ENCODE measurements at regions not wholly inside any gene's neighbourhood (a gene's known extent, or its start where the extent isn't known, plus 50 kb on each side); places are given as distances from the start of the nearest gene placed in this dataset.

DNA sequence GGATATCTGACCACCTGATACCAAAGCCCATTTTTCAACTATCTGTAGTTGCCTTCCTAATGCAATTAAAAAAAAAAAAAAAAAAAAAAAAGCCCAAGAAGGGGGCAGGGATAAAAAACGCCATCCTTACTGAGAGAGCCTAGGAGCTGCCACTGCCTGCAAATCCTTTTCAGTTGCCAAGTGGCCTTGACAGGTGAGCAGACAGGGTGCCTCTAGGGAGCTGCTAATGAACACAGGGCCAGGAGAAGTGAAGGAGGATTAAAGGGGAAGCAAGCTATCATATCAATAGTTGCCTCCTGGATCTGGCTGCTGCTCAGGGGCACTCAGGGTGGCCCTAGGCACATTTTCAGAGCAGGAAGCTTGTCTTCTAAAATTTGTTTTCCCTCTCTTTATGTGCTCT lies 547.4 kb downstream of the TLE1 start:
- no peak for DNase-seq (ENCODE audit: low spot score in 2 of 2)
- no peak for FAIRE-seq

GRCh38 chr9:81137976-81138568 lies 551.3 kb downstream of the TLE1 start:
- no peak for FAIRE-seq
- DNase-seq (ENCODE audit: low spot score in 2 of 2) = no peak

GRCh38 chr9:81132796-81133195 lies 556.6 kb downstream of the TLE1 start:
- FAIRE-seq (no peak), DNase-seq (ENCODE audit: low spot score in 2 of 2) (no peak)

DNA sequence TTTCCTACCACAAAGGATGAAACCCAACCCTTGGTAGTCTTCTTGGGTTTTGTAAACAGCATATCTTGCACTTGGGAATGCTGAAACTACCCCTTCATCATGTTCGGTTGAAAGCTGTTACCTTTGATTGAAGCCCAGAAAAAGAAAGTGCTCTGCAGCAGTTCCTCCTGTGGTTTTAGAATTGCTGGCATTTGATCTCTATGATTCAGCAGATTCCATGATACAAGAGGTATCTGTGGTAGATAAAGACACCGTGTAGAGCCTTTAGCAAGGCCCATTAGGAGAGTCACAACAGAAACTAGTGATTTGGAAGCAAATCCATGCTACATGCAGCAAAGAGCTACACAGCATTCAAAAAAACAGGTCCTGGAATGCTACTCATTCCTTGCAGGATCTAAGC lies 557.0 kb downstream of the TLE1 start:
- DNase-seq (ENCODE audit: low spot score in 2 of 2) (no peak), FAIRE-seq (no peak)

DNA sequence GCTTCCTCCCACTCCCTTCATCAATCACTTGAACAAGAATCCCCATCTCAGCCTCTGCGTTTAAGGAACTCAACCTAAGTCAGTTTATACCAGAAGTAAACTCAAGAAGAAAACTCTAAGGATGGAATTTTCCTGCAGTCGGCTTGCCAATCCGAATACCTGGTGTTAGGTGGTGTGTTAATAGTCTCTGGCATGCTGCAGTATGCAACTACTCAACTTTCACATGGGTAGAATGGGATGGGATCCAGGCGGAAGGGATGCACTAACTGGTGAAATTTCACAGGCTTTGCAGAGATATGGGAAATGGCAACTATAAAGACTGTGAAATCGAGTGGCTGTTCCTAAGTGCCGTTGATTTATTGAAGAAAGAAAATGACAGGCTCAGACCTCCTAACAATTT lies 560.6 kb downstream of the TLE1 start:
- no peak for DNase-seq (ENCODE audit: low spot score in 2 of 2)
- no peak for FAIRE-seq

- no peak for DNase-seq (ENCODE audit: low spot score in 2 of 2)
- no peak for FAIRE-seq
These were observed 563.8 kb downstream of the TLE1 start for GRCh38 chr9:81125446-81126092.

GRCh38 chr9:81123526-81123925 lies 565.8 kb downstream of the TLE1 start:
- FAIRE-seq (no peak), DNase-seq (ENCODE audit: low spot score in 2 of 2) (no peak)

- FAIRE-seq = no peak
These were observed 566.6 kb downstream of the TLE1 start for GRCh38 chr9:81122749-81123148.

DNA sequence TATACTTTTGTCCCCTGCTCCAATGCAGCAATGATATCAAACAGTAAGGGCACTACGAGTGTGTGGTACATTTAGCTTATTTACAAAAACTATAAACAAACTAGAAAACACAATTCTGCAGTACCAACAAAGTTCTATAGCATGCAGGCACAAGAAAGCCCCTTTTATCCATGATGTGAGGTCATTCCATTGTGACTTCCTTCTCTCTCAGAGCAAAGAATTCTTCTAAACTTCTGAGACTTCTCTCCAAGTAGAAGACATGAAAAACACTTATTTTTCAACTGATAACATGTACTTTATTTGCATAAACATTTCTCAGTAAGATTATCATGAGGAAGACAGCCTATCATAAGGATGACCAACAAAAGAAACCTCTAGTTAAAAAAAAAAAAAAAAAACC lies 569.8 kb downstream of the TLE1 start:
- no peak for FAIRE-seq
- DNase-seq (ENCODE audit: low spot score in 2 of 2) = no peak

More at GRCh38 chr9:81122749-81123148, 566.6 kb downstream of the TLE1 start:
- no peak for DNase-seq (ENCODE audit: low spot score in 2 of 2)

GRCh38 chr9:81118416-81118815 lies 570.9 kb downstream of the TLE1 start:
- FAIRE-seq = no peak
- no peak for DNase-seq (ENCODE audit: low spot score in 2 of 2)

DNA sequence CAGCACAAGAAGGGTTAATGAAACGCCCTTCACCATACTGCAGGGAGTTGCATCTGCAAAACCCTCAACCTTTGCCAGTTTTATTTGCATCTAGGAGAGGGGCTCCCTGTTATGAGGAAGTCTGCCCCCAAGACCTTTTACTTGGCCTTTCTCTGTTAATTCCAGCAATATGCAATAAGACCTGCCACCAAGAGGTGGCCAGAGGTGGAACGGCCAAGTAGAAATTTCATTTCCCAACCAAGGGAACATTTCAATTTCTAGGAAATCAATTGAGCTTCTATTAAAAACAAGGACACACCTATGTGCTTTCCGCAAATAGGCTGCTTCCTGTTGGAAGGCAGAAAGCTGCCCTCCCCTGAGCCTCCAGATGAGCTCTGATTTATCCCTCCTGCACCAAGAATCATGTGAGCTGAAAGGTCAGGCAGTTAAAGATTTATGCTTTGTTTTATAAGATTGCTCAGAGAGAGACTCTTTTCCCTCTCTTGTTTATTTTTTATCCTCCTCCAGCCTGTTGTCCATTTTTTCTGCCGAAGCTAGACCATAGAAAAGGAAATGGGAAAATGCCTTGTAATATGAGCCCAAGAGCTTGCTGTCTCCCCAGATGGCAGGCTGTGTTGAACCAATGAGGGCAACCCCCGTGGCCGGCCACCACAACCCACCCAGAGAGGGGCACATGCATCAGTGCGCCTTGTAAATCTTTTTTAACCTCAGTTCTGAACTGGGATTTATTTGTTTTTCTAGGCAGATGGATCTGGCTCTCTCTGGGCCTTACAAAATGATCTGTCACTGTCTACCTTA lies 572.8 kb downstream of the TLE1 start:
- DNase-seq (ENCODE audit: low spot score in 2 of 2) (no peak), FAIRE-seq (no peak)

GRCh38 chr9:81113453-81114124 lies 575.8 kb downstream of the TLE1 start:
- no peak for FAIRE-seq
- DNase-seq (ENCODE audit: low spot score in 2 of 2) = no peak

DNA sequence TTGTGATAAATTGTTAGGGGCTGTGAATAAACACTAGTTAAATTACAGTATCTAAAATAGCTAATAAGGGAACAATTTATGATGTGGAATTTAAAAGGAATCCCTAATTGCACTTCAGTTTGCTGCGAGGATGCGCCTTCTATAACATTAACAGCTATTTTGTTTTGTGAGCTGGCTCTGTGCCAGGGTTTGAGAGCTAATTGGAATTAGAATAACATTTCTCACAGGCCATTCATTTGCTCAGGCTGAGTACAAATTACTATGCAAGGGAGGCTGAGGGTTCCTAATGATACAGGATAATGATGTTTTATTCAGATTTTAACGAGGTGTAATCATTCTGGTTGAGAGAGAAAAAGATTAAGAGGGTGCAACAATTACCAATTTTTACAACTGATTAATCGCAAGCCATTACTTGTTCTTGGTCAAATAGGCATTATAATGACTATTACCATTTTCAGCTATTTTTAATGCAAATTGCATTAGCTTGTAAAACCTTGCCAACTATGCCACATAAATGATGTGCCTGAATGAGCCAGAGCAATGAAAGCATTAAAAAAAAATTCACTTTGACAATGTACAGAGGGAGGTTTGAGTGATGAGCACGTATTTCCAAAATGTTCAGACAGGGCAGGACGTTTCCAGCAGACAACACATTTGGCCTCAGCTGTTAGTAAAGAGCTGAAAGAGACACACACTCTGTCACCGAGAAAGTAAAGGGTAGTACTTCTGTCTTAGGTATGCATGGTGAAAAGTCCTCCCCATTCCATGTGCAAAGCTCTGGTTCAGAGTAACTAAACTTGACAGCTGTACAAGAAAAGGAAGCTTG lies 576.5 kb downstream of the TLE1 start:
- DNase-seq (ENCODE audit: low spot score in 2 of 2) = no peak
- no peak for FAIRE-seq

DNA sequence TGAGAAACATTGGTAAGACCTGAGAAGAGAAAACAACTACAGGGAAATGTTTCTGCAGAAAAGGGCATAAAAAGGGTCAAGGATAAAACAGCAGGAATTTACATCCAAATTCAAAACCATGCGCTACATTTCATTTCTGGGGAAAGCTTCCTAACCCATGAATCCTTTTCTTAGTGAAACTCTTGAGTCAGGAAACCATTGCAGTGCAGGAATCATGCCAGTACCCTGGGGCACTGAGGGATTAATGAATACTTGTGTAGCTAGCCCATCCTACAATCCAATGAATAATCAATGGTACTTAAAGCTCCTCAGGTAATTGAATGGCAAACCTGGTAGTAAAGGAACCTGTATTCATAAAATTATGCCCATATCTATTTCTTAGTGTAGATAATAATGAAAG lies 580.5 kb downstream of the TLE1 start:
- no peak for FAIRE-seq
- DNase-seq (ENCODE audit: low spot score in 2 of 2) = no peak

DNA sequence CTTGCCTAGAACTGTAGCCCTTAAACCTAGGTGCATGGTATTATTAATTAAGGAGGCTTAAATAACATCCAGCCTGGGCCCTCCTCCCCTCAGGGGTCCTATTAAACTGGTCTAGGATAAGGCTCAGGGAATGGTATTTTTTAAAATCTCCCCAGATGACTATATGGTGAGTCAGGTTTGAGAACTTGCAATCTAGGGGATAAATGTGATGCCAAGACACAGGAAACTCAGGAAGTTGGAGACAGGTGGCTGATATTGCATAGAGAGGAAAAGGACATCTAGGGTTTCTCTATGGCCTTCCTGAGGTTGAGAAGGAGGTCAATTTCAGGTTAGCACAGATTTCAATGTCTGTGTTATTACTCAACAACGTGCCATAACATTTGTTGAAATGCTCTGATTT lies 581.0 kb downstream of the TLE1 start:
- no peak for DNase-seq (ENCODE audit: low spot score in 2 of 2)
- no peak for FAIRE-seq

- no peak for DNase-seq (ENCODE audit: low spot score in 2 of 2)
- no peak for FAIRE-seq
These were observed 585.5 kb downstream of the TLE1 start for GRCh38 chr9:81103597-81104471.

GRCh38 chr9:81097131-81097847 lies 592.1 kb downstream of the TLE1 start:
- FAIRE-seq = no peak
- no peak for DNase-seq (ENCODE audit: low spot score in 2 of 2)

DNA sequence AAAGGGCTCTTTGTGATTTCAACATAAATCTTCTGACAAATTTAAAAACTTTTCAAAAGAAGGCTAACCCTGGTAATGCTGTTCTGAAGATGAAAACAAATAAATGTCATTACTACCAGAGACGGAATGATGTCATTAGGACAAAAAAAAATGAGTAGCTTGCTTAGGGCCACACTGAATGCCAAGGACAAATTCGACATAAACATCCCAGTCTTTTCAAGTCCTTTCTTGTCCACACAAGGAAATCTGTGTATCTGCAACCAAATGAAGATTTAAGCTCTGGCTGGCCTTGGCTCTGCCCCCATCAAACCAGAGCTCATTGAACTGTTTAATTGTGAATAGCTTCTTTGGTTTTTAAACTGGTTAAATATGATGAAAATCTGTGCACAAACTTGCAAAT lies 592.7 kb downstream of the TLE1 start:
- DNase-seq (ENCODE audit: low spot score in 2 of 2) (no peak), FAIRE-seq (no peak)

DNA sequence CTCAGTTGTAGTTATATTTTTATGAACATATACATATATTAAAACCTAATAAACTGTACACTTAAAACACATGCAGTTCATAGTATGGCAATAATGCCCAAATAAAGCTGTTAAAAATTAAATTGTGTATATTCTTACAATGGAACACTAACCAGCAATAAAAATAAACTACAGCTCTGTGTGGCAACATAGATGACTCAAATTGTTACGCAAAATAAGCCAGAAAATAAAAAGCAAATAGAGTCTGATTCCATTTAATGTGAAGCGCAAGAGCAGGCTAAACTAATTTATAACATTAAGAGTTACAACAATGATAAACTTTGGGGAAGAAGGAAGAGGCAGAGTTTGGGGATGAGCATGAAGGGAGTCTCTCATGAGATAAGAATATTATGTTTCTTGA lies 597.3 kb downstream of the TLE1 start:
- no peak for FAIRE-seq
- DNase-seq (ENCODE audit: low spot score in 2 of 2) = no peak

Data from frontal cortex (tissue), 3 donors.